ENCODE measurements at regions not wholly inside any gene's neighbourhood (a gene's known extent, or its start where the extent isn't known, plus 50 kb on each side); places are given as distances from the start of the nearest gene placed in this dataset.
"Not testable (repeated sequence)": the region's sequence is repeated elsewhere in the genome, so short reads cannot be mapped to it uniquely, and the experiment has no call there.

DNA sequence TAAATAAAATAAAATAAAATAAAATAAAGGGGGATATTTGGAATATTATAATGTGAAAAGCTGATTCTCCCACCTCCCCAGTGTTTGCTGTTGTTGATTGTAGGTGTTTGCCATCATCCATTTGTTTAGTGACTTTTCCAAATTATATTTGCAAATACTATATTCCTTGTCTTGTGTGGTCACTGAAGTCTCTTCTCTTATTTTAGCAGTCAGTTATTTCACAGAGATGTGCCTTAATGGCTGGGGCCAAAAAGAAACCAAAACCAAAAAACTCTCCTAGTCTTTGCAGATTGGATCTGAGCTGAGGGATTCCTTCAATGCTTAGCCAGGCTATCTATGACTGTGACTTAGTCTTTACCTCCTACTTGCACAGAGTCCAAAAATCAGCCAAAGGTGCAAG is 70.9 kb upstream of the ZNF169 start:
- intact Hi-C loops (cut with DNase I; ENCODE audit: low total_unique reads): no loop called here
- DNase-seq (ENCODE audit: low spot score in 2 of 2): no peak
- H3K4me3 ChIP-seq: no peak overlapping the region
- TF ChIP-seq POLR2AphosphoS5 (IDR thresholded peaks at IDR 0.05): no peak
- TF ChIP-seq, protein P1, sequence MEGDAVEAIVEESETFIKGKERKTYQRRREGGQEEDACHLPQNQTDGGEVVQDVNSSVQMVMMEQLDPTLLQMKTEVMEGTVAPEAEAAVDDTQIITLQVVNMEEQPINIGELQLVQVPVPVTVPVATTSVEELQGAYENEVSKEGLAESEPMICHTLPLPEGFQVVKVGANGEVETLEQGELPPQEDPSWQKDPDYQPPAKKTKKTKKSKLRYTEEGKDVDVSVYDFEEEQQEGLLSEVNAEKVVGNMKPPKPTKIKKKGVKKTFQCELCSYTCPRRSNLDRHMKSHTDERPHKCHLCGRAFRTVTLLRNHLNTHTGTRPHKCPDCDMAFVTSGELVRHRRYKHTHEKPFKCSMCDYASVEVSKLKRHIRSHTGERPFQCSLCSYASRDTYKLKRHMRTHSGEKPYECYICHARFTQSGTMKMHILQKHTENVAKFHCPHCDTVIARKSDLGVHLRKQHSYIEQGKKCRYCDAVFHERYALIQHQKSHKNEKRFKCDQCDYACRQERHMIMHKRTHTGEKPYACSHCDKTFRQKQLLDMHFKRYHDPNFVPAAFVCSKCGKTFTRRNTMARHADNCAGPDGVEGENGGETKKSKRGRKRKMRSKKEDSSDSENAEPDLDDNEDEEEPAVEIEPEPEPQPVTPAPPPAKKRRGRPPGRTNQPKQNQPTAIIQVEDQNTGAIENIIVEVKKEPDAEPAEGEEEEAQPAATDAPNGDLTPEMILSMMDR (IDR thresholded peaks at IDR 0.05): no peak
- TF ChIP-seq POLR2A (IDR thresholded peaks at IDR 0.05): no peak
- H3K27me3 ChIP-seq: no peaks in the 10 kb centered on the region
- peaks cover 5 to 9% of the 10 kb centered on the region in 2 donors for H3K9me3 ChIP-seq
- no peaks in the 10 kb centered on the region for H3K4me1 ChIP-seq
- no peak overlapping the region for H3K27ac ChIP-seq
- H3K36me3 ChIP-seq: no peaks in the 10 kb centered on the region

DNA sequence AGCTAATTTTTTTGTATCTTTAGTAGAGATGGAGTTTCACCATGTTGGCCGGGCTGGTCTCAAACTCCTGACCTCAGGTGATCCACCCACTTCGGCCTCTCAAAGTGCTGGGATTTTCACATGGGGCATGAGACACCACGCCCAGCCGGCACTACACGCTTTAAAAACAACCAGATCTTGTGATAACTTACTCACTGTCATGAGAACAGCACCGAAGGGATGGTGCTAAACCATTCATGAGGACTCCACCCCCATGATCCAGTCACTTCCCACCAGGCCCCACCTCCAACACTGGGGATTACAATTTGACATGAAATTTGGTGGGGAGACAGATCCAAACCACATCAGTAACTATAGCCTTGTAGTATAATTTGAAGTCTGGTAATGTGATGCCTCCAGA is 67.4 kb upstream of the ZNF169 start:
- H3K27ac ChIP-seq; H3K36me3 ChIP-seq; H3K4me3 ChIP-seq; intact Hi-C loops (cut with DNase I; ENCODE audit: low total_unique reads); H3K27me3 ChIP-seq; H3K4me1 ChIP-seq; DNase-seq (ENCODE audit: low spot score in 2 of 2): not testable (repeated sequence)
- peaks cover 16 to 38% of the 10 kb centered on the region in 2 donors for H3K9me3 ChIP-seq

DNA sequence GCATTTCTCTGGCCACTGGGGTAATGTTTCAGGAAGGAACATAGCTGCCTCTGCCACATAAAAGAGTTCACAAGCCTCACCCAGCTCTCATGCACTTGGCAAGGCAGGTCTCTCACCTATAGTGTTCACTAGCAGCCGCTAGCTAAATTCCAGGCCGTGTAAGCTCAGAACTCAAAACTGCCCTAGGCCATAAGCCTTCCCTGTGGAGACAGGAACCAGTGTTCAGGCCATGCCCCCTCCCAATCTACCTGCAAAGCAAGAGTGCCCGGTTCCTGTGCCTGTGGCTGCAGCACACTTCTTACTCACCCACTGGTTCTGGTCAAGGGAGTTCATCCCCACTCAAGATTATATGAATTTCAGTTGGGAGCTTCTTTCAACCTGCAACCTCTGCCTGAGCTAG is 60.7 kb upstream of the ZNF169 start:
- intact Hi-C loops (cut with DNase I; ENCODE audit: low total_unique reads): no loop called here
- TF ChIP-seq, protein P1 (IDR thresholded peaks at IDR 0.05): no peak
- TF ChIP-seq POLR2AphosphoS5 (IDR thresholded peaks at IDR 0.05): no peak
- no peak for TF ChIP-seq POLR2A (IDR thresholded peaks at IDR 0.05)
- Histone ChIP-seq H3K4me1 (no peaks in the 10 kb centered on the region), H3K27ac (no peak overlapping the region), H3K27me3 (no peaks in the 10 kb centered on the region), H3K9me3 (peaks cover 14 to 31% of the 10 kb centered on the region in 2 donors), H3K4me3 (no peak overlapping the region), H3K36me3 (no peaks in the 10 kb centered on the region)
- no peak for DNase-seq (ENCODE audit: low spot score in 2 of 2)

DNA sequence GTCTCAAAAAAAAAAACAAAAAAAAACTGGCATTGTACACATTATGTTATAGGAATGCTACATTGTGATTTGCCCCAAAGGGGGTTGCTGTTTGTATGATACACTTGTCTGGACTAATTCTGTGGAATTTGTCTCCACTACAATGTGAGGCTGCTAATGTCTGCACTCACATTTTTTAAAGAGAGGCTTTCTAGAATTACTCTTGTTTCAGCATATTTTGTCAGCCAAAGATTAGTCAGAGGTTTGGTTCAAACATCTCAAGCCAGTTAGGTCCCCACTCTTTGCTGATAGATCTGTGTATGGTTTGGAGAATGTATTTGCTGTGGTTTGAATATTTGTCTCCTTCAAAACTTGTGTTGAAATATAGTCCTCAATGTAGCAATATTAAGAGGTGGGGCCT is 59.3 kb upstream of the ZNF169 start:
- intact Hi-C loops (cut with DNase I; ENCODE audit: low total_unique reads): no loop called here
- Histone ChIP-seq H3K4me3 (no peak overlapping the region), H3K27ac (no peak overlapping the region), H3K36me3 (no peaks in the 10 kb centered on the region), H3K4me1 (no peaks in the 10 kb centered on the region), H3K9me3 (peaks cover 14 to 23% of the 10 kb centered on the region in 2 donors), H3K27me3 (no peaks in the 10 kb centered on the region)
- DNase-seq (ENCODE audit: low spot score in 2 of 2): no peak
- TF ChIP-seq, protein P1 (IDR thresholded peaks at IDR 0.05): no peak
- TF ChIP-seq POLR2A (IDR thresholded peaks at IDR 0.05) (no peak), POLR2AphosphoS5 (IDR thresholded peaks at IDR 0.05) (no peak)

DNA sequence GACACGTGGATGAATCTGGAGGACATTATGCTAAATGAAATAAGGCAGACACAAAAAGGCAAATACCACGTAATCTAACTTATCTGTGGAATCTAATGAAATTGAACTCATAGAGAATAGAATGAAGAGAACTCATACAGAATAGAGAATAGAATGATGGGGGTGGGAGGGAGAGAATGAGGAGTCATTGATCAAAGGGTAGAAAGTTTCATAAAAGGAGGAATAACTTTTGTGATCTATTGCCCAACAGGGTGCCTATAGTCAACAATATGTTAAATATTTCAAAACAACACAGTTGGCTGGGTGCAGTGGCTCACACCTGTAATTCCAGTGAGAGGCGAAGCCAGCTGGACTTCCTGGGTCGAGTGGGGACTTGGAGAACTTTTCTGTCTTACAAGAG is 54.9 kb upstream of the ZNF169 start:
- intact Hi-C loops (cut with DNase I; ENCODE audit: low total_unique reads): no loop called here

More for the DNA sequence above, 54.9 kb upstream of the ZNF169 start:
- no peaks in the 10 kb centered on the region for H3K4me1 ChIP-seq
- H3K27me3 ChIP-seq: no peaks in the 10 kb centered on the region
- no peak for DNase-seq (ENCODE audit: low spot score in 2 of 2)
- TF ChIP-seq POLR2A (IDR thresholded peaks at IDR 0.05) (no peak), POLR2AphosphoS5 (IDR thresholded peaks at IDR 0.05) (no peak)
- TF ChIP-seq, protein P1 (IDR thresholded peaks at IDR 0.05): no peak
- no peak overlapping the region for H3K4me3 ChIP-seq
- no peaks in the 10 kb centered on the region for H3K36me3 ChIP-seq
- H3K27ac ChIP-seq: no peak overlapping the region
- H3K9me3 ChIP-seq: no peaks in the 10 kb centered on the region

All from breast epithelium (tissue), 4 donors.